Ishikawa (cell line): ENCODE measurements at regions not wholly inside any gene's neighbourhood (a gene's known extent, or its start where the extent isn't known, plus 50 kb on each side); places are given as distances from the start of the nearest gene placed in this dataset.

ENCODE experiments used
- CEBPB ChIP-seq: IDR thresholded peaks from 2 replicates; pipeline ENCODE4 v1.6.1; 2012
- CREB1 ChIP-seq: IDR thresholded peaks from 2 replicates; pipeline ENCODE4 v1.6.1; 2012; ENCODE audit warnings: low read depth
- EGR1 ChIP-seq: IDR thresholded peaks from 2 replicates; pipeline ENCODE4 v1.6.1; 2012
- EP300 ChIP-seq: IDR thresholded peaks from 2 replicates; pipeline ENCODE4 v1.6.1; 2012; ENCODE audit warnings: borderline replicate concordance
- FOXM1 ChIP-seq: IDR thresholded peaks from 2 replicates; pipeline ENCODE4 v1.6.1; 2012; ENCODE audit warnings: low read depth, borderline replicate concordance
- RAD21 ChIP-seq: IDR thresholded peaks from 2 replicates; pipeline ENCODE4 v1.6.1; 2012; ENCODE audit warnings: low read depth
- TEAD4 ChIP-seq: IDR thresholded peaks from 2 replicates; pipeline ENCODE4 v1.6.1; 2012
- YY1 ChIP-seq: IDR thresholded peaks from 2 replicates; pipeline ENCODE4 v1.6.1; 2012; ENCODE audit warnings: low read depth
- TF ChIP-seq, protein P1 (sequence below): IDR thresholded peaks from 2 replicates; pipeline ENCODE4 v1.6.1; 2012
- TF ChIP-seq, protein P2 (sequence below): IDR thresholded peaks from 2 replicates; pipeline ENCODE4 v1.6.1; 2012; ENCODE audit warnings: low read depth, mild to moderate bottlenecking

DNA sequence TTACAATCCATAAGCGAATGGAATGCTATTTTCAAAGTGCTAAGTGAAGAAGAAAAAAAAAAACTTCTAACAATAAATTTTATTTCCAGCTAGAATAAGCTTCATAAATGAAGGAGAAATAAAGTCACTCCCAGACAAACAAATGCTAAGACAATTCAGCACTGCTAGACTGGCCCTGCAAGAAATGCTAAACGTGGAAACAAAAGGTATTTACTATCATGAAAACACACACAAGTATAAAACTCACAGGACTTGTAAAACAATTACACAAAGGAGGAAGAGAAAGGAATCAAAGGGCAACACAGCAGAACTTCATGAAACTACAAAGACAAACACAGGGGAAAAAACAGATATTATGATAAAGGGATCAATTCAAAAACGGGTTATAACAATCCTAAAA lies 85.8 kb upstream of the NELL2 start:
- TF ChIP-seq TEAD4 (no peak), CEBPB (no peak), FOXM1 (no peak), YY1 (no peak), EGR1 (no peak), EP300 (no peak), CREB1 (no peak), RAD21 (no peak)
- TF ChIP-seq, protein P1, sequence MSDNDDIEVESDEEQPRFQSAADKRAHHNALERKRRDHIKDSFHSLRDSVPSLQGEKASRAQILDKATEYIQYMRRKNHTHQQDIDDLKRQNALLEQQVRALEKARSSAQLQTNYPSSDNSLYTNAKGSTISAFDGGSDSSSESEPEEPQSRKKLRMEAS: no peak
- TF ChIP-seq, protein P2, sequence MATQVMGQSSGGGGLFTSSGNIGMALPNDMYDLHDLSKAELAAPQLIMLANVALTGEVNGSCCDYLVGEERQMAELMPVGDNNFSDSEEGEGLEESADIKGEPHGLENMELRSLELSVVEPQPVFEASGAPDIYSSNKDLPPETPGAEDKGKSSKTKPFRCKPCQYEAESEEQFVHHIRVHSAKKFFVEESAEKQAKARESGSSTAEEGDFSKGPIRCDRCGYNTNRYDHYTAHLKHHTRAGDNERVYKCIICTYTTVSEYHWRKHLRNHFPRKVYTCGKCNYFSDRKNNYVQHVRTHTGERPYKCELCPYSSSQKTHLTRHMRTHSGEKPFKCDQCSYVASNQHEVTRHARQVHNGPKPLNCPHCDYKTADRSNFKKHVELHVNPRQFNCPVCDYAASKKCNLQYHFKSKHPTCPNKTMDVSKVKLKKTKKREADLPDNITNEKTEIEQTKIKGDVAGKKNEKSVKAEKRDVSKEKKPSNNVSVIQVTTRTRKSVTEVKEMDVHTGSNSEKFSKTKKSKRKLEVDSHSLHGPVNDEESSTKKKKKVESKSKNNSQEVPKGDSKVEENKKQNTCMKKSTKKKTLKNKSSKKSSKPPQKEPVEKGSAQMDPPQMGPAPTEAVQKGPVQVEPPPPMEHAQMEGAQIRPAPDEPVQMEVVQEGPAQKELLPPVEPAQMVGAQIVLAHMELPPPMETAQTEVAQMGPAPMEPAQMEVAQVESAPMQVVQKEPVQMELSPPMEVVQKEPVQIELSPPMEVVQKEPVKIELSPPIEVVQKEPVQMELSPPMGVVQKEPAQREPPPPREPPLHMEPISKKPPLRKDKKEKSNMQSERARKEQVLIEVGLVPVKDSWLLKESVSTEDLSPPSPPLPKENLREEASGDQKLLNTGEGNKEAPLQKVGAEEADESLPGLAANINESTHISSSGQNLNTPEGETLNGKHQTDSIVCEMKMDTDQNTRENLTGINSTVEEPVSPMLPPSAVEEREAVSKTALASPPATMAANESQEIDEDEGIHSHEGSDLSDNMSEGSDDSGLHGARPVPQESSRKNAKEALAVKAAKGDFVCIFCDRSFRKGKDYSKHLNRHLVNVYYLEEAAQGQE: no peak
